ENCODE measurements at regions not wholly inside any gene's neighbourhood (a gene's known extent, or its start where the extent isn't known, plus 50 kb on each side); places are given as distances from the start of the nearest gene placed in this dataset.

- peaks cover 0 to 8% of the 10 kb centered on the region in 2 donors for H3K9me3 ChIP-seq
- H3K27ac ChIP-seq: no peak overlapping the region
- no peaks in the 10 kb centered on the region for H3K36me3 ChIP-seq
- H3K4me1 ChIP-seq: no peaks in the 10 kb centered on the region
- no peaks in the 10 kb centered on the region for H3K27me3 ChIP-seq
- no peak overlapping the region for H3K4me3 ChIP-seq
- TF ChIP-seq, protein P1, sequence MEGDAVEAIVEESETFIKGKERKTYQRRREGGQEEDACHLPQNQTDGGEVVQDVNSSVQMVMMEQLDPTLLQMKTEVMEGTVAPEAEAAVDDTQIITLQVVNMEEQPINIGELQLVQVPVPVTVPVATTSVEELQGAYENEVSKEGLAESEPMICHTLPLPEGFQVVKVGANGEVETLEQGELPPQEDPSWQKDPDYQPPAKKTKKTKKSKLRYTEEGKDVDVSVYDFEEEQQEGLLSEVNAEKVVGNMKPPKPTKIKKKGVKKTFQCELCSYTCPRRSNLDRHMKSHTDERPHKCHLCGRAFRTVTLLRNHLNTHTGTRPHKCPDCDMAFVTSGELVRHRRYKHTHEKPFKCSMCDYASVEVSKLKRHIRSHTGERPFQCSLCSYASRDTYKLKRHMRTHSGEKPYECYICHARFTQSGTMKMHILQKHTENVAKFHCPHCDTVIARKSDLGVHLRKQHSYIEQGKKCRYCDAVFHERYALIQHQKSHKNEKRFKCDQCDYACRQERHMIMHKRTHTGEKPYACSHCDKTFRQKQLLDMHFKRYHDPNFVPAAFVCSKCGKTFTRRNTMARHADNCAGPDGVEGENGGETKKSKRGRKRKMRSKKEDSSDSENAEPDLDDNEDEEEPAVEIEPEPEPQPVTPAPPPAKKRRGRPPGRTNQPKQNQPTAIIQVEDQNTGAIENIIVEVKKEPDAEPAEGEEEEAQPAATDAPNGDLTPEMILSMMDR (IDR thresholded peaks at IDR 0.05): no peak
- no peak for DNase-seq (ENCODE audit: low spot score)
Observed at GRCh38 chr13:44003481-44003880, 123.8 kb downstream of the LACC1 start.

- no peaks in the 10 kb centered on the region for H3K4me1 ChIP-seq
- no peak overlapping the region for H3K27ac ChIP-seq
- H3K4me3 ChIP-seq: no peak overlapping the region
- DNase-seq (ENCODE audit: low spot score): no peak
- TF ChIP-seq, protein P1 (IDR thresholded peaks at IDR 0.05): no peak
- no peaks in the 10 kb centered on the region for H3K27me3 ChIP-seq
- H3K9me3 ChIP-seq: peaks cover 0 to 8% of the 10 kb centered on the region in 2 donors
- no peaks in the 10 kb centered on the region for H3K36me3 ChIP-seq
Observed at GRCh38 chr13:44004878-44005277, 125.2 kb downstream of the LACC1 start.

DNA sequence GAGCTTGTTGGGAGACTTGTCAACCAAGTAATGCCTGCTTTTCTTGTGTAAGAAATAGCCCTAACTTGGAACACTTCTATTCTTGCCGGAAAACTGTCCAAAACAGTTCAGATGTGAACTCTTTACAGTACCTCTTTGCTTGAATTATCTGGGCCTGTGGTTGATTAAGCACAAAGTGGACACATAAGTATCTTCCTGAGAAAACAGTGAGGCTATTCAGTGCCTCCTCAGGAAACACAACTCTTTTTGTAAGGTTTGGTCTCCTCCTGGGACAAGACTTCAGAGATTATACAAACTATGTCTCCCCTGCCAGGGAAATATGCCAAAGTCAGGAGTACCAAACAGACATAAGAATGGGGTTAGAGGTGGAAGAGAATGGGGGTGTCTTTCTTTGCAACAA is 127.7 kb downstream of the LACC1 start:
- no peak for DNase-seq (ENCODE audit: low spot score)
- TF ChIP-seq, protein P1 (IDR thresholded peaks at IDR 0.05): no peak
- Histone ChIP-seq H3K4me1 (no peaks in the 10 kb centered on the region), H3K27me3 (no peaks in the 10 kb centered on the region), H3K9me3 (peaks cover 0 to 8% of the 10 kb centered on the region in 2 donors), H3K36me3 (no peaks in the 10 kb centered on the region), H3K27ac (no peak overlapping the region), H3K4me3 (no peak overlapping the region)

DNA sequence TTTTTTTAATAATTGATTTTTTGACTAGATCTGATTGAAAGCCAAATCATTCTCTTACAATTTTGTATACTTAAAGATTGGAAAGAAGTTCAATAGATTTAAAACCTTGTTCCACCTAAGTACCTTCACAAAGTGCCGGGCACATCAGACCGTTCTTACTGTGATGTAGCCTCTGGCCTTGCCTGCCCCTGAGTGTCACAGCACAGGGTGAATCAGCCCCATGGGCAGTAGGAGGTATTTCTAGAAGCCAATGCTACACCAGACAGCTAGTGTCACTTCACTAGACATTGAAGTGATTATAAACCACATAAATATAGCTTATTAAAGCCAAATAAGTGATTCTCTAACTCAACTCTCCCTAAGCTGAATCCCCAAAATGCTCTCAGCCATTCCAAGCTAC is 131.3 kb downstream of the LACC1 start:
- no peak overlapping the region for H3K27ac ChIP-seq
- no peak for DNase-seq (ENCODE audit: low spot score)
- H3K9me3 ChIP-seq: peaks cover 0 to 8% of the 10 kb centered on the region in 2 donors
- no peaks in the 10 kb centered on the region for H3K27me3 ChIP-seq
- no peak overlapping the region for H3K4me3 ChIP-seq
- TF ChIP-seq, protein P1 (IDR thresholded peaks at IDR 0.05): no peak
- peaks cover 0 to 31% of the 10 kb centered on the region in 2 donors for H3K4me1 ChIP-seq
- no peaks in the 10 kb centered on the region for H3K36me3 ChIP-seq

GRCh38 chr13:44012910-44013757 is 133.4 kb downstream of the LACC1 start:
- no peak for DNase-seq (ENCODE audit: low spot score)
- Histone ChIP-seq H3K4me1 (peaks cover 0 to 50% of the 10 kb centered on the region in 2 donors), H3K27me3 (no peaks in the 10 kb centered on the region), H3K9me3 (no peaks in the 10 kb centered on the region), H3K27ac (peak overlapping the region; percentile 48 to 72), H3K36me3 (no peaks in the 10 kb centered on the region), H3K4me3 (no peak overlapping the region)
- TF ChIP-seq, protein P1 (IDR thresholded peaks at IDR 0.05): no peak
